ENCODE measurements at regions not wholly inside any gene's neighbourhood (a gene's known extent, or its start where the extent isn't known, plus 50 kb on each side); places are given as distances from the start of the nearest gene placed in this dataset.
"Not testable (repeated sequence)": the region's sequence is repeated elsewhere in the genome, so short reads cannot be mapped to it uniquely, and the experiment has no call there.

DNA sequence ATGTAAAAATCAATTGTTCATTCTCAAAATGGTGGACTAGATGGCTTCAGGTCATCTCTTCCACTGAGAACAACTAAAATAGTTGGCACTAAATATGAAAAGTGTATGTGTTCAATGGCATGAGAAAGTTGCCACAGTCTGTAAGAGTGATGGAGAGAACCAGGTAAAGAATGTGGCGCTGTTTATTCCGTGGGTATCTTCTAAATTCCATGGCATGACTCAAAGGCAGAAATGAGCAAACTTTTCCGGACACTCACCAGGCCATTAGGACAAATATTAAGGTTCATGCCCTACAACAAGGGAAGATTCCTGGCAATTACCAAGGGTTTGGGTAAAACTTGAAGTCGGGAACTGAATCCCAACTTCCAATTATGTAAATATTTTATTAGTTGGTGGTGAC lies 825.4 kb upstream of the CDH6 start:
- TF ChIP-seq, protein P1, sequence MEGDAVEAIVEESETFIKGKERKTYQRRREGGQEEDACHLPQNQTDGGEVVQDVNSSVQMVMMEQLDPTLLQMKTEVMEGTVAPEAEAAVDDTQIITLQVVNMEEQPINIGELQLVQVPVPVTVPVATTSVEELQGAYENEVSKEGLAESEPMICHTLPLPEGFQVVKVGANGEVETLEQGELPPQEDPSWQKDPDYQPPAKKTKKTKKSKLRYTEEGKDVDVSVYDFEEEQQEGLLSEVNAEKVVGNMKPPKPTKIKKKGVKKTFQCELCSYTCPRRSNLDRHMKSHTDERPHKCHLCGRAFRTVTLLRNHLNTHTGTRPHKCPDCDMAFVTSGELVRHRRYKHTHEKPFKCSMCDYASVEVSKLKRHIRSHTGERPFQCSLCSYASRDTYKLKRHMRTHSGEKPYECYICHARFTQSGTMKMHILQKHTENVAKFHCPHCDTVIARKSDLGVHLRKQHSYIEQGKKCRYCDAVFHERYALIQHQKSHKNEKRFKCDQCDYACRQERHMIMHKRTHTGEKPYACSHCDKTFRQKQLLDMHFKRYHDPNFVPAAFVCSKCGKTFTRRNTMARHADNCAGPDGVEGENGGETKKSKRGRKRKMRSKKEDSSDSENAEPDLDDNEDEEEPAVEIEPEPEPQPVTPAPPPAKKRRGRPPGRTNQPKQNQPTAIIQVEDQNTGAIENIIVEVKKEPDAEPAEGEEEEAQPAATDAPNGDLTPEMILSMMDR (IDR thresholded peaks at IDR 0.05; ENCODE audit: insufficient read depth, low read depth, low read length, missing control alignments) = no peak

DNA sequence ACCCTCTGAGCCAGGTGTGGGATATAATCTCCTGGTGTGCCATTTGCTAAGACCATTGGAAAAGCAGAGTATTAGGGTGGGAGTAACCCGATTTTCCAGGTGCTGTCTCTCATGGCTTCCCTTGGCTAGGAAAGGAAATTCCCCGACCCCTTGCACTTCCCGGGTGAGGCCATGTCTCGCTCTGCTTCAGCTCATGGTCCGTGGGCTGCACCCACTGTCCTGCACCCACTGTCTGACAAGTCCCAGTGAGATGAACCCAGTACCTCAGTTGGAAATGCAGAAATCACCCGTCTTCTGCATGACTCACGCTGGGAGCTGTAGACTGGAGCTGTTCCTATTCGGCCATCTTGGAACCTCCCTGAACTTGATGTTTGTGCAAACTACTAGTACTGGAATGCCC lies 828.5 kb upstream of the CDH6 start:
- DNase-seq (ENCODE audit: low read depth) = not testable (repeated sequence)

More for the DNA sequence above, 825.4 kb upstream of the CDH6 start:
- H3K4me3 ChIP-seq (ENCODE audit: low read length) = no peak overlapping the region
- DNase-seq (ENCODE audit: low read depth) = no peak

DNA sequence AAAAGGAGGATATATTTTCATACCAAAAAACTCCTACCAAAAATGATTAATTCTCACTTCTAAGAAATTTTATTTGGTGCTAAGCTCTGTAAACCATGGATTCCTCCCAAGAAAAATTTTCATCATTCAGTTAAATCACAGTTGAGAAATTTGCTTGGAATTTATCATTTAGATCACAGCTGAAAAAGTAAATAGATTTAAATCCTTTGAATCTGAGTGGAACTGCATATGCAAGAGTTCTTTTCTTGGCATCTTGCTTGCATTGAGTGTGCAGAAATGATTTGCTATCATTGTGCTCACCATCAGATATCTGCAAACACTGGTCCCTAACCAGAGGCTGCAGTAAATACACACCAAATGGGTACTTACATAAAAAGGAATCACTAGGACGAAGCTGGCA lies 836.1 kb upstream of the CDH6 start:
- TF ChIP-seq, protein P1 (IDR thresholded peaks at IDR 0.05; ENCODE audit: insufficient read depth, low read depth, low read length, missing control alignments) = no peak
- H3K4me3 ChIP-seq (ENCODE audit: low read length) = no peak overlapping the region
- DNase-seq (ENCODE audit: low read depth) = no peak

More for the DNA sequence above, 828.5 kb upstream of the CDH6 start:
- not testable (repeated sequence) for H3K4me3 ChIP-seq (ENCODE audit: low read length)

DNA sequence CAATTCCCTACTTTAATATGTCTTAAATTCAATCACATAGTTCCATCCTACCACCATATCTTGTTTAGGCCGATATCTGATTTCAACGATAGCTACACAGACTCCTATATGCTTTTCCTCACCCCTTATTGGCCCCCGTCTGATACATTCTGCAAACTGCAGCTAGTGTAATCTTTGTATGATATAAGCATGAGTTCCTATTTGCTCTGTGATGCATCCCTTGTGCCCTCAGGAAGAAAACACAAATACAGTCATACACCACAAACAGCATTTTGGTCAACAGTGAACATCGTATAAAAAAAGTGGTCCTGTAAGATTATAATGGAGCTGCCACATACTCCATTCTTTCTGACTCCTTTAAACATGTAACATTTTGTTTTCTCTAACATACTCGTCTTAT lies 837.8 kb upstream of the CDH6 start:
- DNase-seq (ENCODE audit: low read depth) = no peak
- H3K4me3 ChIP-seq (ENCODE audit: low read length) = no peak overlapping the region
- TF ChIP-seq, protein P1 (IDR thresholded peaks at IDR 0.05; ENCODE audit: insufficient read depth, low read depth, low read length, missing control alignments) = no peak

DNA sequence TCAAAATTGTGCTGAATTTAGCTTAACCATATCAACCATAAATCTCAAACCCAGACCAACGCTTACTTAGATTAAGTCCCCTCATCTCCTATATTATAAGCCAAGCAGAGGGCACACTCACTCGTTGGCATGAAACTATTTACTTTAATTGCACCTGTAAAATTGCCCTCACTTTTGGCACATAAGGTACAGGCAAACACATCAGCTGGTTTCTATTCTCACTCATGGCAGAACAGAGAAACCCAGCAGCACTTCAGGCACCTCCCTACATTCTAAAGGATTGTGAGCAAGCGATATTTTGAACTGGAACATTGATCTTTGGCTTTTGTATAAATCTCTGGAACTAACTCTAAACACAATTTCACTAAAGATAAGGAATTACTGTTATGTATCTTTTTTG lies 845.6 kb upstream of the CDH6 start:
- DNase-seq (ENCODE audit: low read depth) = no peak
- TF ChIP-seq, protein P1 (IDR thresholded peaks at IDR 0.05; ENCODE audit: insufficient read depth, low read depth, low read length, missing control alignments) = no peak
- H3K4me3 ChIP-seq (ENCODE audit: low read length) = no peak overlapping the region

DNA sequence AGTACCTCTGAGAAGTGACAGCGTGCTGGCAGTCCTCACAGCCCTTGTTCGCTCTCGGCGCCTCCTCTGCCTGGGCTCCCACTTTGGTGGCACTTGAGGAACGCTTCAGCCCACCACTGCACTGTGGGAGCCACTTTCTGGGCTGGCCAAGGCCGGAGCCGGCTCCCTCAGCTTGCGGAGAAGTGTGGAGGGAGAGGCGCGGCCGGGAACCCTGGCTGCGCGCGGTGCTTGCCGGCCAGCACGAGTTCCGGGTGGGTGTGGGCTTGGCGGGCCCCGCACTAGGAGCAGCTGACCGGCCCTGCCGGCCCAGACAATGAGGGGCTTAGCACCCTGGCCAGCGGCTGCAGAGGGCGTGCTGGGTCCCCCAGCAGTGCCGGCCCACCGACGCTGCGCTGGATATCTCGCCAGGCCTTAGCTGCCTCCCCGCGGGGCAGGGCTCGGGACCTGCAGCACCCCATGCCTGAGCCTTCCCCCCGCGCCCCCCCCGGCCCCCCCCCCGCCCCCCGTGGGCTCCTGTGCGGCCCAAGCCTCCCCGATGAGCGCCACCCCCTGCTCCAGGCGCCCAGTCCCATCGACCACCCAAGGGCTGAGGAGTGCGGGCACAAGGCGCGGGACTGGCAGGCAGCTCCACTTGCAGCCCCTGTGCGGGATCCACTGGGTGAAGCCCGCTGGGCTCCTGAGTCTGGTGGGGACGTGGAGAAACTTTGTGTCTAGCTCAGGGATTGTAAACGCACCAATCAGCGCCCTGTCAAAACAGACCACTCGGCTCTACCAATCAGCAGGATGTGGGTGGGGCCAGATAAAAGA lies 847.7 kb upstream of the CDH6 start:
- H3K4me3 ChIP-seq (ENCODE audit: low read length); DNase-seq (ENCODE audit: low read depth): not testable (repeated sequence)

DNA sequence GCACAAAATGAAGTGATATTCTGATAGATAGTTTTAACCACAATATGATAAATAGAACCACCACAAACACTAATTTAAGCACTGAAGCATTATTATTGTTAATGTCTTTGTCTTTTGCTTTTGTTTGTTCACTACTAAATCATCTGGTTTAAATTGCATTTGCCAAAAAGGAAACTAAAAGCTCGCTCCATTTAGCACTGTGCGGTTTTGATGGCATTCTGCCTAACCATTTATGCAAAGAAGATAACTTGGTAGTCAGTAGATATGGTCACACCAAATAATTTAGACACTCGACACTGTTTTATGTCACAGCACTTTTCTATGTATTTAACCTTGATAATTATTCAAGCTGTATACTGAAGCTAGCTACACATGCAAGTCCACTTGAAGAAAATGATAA lies 849.8 kb upstream of the CDH6 start:
- DNase-seq (ENCODE audit: low read depth) = no peak
- TF ChIP-seq, protein P1 (IDR thresholded peaks at IDR 0.05; ENCODE audit: insufficient read depth, low read depth, low read length, missing control alignments) = no peak
- no peak overlapping the region for H3K4me3 ChIP-seq (ENCODE audit: low read length)

DNA sequence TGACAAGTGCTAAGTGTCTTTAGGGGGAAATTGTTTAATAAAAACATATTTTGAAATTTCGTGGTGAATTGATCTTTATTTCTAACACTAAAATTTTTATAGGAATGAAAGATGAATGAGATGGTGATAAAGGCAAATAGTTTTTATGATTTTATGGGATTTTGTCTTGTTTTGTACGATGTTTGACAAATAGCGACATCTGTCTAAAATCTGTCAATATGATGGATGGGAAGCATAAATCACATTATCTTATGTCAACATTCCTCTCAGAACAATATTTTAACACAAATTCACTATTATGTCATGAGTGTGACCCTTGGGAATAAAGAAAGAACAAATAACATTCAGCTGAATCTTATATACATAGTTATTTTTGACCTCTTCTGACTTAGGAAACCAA lies 852.0 kb upstream of the CDH6 start:
- no peak overlapping the region for H3K4me3 ChIP-seq (ENCODE audit: low read length)
- DNase-seq (ENCODE audit: low read depth) = no peak
- TF ChIP-seq, protein P1 (IDR thresholded peaks at IDR 0.05; ENCODE audit: insufficient read depth, low read depth, low read length, missing control alignments) = no peak

All from epithelial cell of esophagus (primary cell).